RWPE2 (cell line): ENCODE measurements at regions not wholly inside any gene's neighbourhood (a gene's known extent, or its start where the extent isn't known, plus 50 kb on each side); places are given as distances from the start of the nearest gene placed in this dataset.

Source experiments
- ATAC-seq: fragments of 200-7000 bp; cut with Tn5 transposase; 3 replicates; pipeline ENCODE4 v1.9.1; 2021; ENCODE audit warnings: low read depth
- DNase-seq: peaks from one replicate; pipeline ENCODE4 v3.0.0-alpha.2; 2020; ENCODE audit warnings: low spot score
- H3K27ac ChIP-seq: fragments of 450-650 bp; 2 replicates; pipeline ENCODE4 v1.5.1; 2017; ENCODE audit warnings: mild to moderate bottlenecking; ENCODE audit not compliant: poor library complexity, severe bottlenecking
- H3K27me3 ChIP-seq: fragments of 250-450 bp; sonication (Bioruptor Pico); 2 replicates; pipeline ENCODE4 v1.5.1; 2021; ENCODE audit warnings: mild to moderate bottlenecking, moderate library complexity; ENCODE audit not compliant: insufficient read depth, poor library complexity, severe bottlenecking
- H3K36me3 ChIP-seq: fragments of 250-450 bp; sonication (Bioruptor Pico); 2 replicates; pipeline ENCODE4 v1.5.1; 2020; ENCODE audit warnings: low read depth, mild to moderate bottlenecking, moderate library complexity
- H3K4me1 ChIP-seq: fragments of 250-450 bp; sonication (Bioruptor Pico); 2 replicates; pipeline ENCODE4 v1.5.1; 2021; ENCODE audit warnings: mild to moderate bottlenecking, moderate library complexity; ENCODE audit not compliant: insufficient read depth, poor library complexity, severe bottlenecking
- H3K4me3 ChIP-seq: fragments of 250-450 bp; sonication (Bioruptor Pico); 2 replicates; pipeline ENCODE4 v1.5.1; 2021; ENCODE audit warnings: mild to moderate bottlenecking, moderate library complexity; ENCODE audit not compliant: severe bottlenecking
- H3K9me3 ChIP-seq: fragments of 250-450 bp; sonication (Bioruptor Pico); 2 replicates; pipeline ENCODE4 v1.5.1; 2021; ENCODE audit warnings: mild to moderate bottlenecking, moderate library complexity; ENCODE audit not compliant: severe bottlenecking
- CTCF ChIP-seq: fragments of 450-650 bp; IDR thresholded peaks from one replicate; pipeline ENCODE4 v1.5.1; 2017; ENCODE audit warnings: mild to moderate bottlenecking, moderate library complexity; ENCODE audit not compliant: poor library complexity, severe bottlenecking

GRCh38 chr14:46596236-46596635, 55.3 kb downstream of the RPL10L start:
- no peak for ATAC-seq
- Histone ChIP-seq H3K4me1 (no peaks in the 10 kb centered on the region), H3K27ac (no peak overlapping the region)

GRCh38 chr14:46582826-46583225, 68.8 kb downstream of the RPL10L start:
- TF ChIP-seq CTCF: no peak
- no peak for ATAC-seq
- H3K4me3 ChIP-seq: no peak overlapping the region
- no peak overlapping the region for H3K27ac ChIP-seq
- no peaks in the 10 kb centered on the region for H3K4me1 ChIP-seq
- H3K27me3 ChIP-seq: no peaks in the 10 kb centered on the region
- no peaks in the 10 kb centered on the region; the same call in 1 of the 2 replicates for H3K36me3 ChIP-seq
- H3K9me3 ChIP-seq: no peaks in the 10 kb centered on the region
- no peak for DNase-seq

More at GRCh38 chr14:46596236-46596635, 55.3 kb downstream of the RPL10L start:
- TF ChIP-seq CTCF: no peak
- Histone ChIP-seq H3K4me3 (no peak overlapping the region), H3K36me3 (no peaks in the 10 kb centered on the region), H3K9me3 (no peaks in the 10 kb centered on the region), H3K27me3 (peaks cover 17% of the 10 kb centered on the region)
- no peak for DNase-seq

GRCh38 chr14:46581036-46581671, 70.4 kb downstream of the RPL10L start:
- ATAC-seq: no peak
- DNase-seq: no peak

GRCh38 chr14:46574978-46575375, 76.6 kb downstream of the RPL10L start:
- ATAC-seq (no peak), DNase-seq (no peak)
- no peaks in the 10 kb centered on the region for H3K9me3 ChIP-seq
- H3K4me3 ChIP-seq: no peak overlapping the region
- H3K4me1 ChIP-seq: peaks cover 37% of the 10 kb centered on the region
- peaks cover 3% of the 10 kb centered on the region for H3K27me3 ChIP-seq
- no peak for TF ChIP-seq CTCF
- no peaks in the 10 kb centered on the region; the same call in 1 of the 2 replicates for H3K36me3 ChIP-seq
- peak overlapping the region; percentile 59 for H3K27ac ChIP-seq

More at GRCh38 chr14:46581036-46581671, 70.4 kb downstream of the RPL10L start:
- H3K27ac ChIP-seq: no peak overlapping the region
- TF ChIP-seq CTCF: peak; percentile 92
- H3K9me3 ChIP-seq: no peaks in the 10 kb centered on the region
- H3K4me3 ChIP-seq: no peak overlapping the region
- no peaks in the 10 kb centered on the region; the same call in 1 of the 2 replicates for H3K36me3 ChIP-seq
- H3K4me1 ChIP-seq: no peaks in the 10 kb centered on the region
- H3K27me3 ChIP-seq: no peaks in the 10 kb centered on the region
